ENCODE measurements at regions not wholly inside any gene's neighbourhood (a gene's known extent, or its start where the extent isn't known, plus 50 kb on each side); places are given as distances from the start of the nearest gene placed in this dataset.

DNA sequence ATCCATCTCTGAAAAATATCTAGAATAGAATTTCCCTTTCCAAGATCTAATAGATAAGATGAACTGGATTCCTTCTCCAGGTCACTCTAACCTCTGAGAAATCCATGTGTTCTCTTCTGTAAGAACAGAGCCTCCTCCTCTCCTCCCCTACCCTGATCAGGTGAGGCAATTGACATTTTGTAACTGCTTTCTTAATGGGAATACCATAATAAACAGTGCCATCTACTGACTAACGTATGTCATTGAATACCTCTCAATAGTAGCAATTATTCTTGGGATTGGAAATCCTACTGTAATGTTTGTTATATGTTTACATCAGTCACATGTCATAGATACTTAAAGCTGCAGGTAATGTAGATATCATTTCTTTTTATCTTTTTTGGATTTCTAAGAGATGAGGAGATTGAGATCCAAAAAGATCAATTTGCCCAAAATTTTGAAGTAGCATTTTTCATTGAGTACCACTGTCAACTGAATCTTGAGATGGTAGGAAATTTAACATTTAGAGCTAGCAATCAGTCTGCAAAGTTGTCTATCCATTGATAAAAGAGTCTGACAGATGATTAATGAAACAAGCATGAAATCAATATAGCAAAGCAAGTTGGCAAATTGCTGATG is 365.8 kb upstream of the HSF2 start:
- in situ Hi-C loops (cut with HindIII; ENCODE audit: low sequenced_read_pairs): loop anchor here (5.0 kb wide), 1 partner anchor 601 kb away; no protein-coding TSS in a partner anchor

DNA sequence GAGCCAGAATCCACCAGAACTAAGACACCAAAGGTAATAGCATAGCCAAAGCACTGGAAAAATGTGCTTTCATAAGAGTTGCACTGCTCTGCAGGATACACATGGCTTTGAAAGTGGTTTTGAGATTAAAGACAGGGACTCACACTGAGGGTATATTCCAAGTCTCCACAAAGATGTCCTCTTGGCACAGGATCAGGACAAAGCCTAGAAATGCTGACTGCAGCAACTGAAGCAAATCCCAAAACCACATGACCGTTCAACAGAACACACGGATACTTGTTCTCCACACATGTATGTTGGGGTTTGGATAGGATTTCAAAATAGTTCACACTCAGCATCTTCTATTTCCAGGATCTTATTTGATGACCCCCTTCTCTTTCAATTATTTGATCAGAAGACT is 364.3 kb upstream of the HSF2 start:
- in situ Hi-C loops (cut with HindIII; ENCODE audit: low sequenced_read_pairs): no loop called here

DNA sequence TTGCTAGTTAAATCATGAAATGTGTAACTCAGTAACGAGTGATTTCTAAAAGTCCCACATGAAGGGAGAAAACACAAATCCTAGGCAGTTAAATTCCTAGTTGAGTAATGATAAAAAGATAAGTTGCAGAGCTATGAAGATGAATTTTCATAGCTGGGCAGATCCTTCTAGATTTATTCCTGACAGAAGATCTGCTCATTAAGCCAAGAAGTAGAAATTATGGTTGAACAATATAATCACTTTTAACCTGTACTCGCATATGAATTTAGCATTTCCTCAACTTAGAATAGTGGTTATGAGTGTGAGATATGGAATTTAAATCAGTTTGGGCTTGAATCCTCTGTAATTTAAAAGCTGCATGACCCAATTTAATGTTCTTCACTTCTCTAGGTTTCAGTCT is 359.2 kb upstream of the HSF2 start:
- in situ Hi-C loops (cut with HindIII; ENCODE audit: low sequenced_read_pairs): no loop called here

DNA sequence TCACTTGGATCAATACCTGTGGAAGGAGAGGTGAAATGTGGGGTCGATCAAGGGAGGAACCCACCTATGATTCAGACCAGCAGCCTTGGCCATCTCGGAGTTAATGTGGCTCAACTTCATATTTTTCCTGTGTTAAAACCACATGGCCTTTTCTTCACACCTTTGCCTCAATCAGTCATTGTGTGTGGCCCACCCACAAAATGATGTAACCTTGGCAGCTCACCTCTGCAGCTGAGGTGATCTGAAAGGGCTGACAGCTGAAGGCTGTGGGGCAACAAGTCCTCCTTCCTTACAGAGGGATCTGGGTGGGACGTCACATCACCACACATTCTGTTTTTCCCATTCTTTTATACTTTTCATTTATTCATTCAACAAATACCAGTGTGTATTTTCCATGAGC is 357.1 kb upstream of the HSF2 start:
- in situ Hi-C loops (cut with HindIII; ENCODE audit: low sequenced_read_pairs): no loop called here

DNA sequence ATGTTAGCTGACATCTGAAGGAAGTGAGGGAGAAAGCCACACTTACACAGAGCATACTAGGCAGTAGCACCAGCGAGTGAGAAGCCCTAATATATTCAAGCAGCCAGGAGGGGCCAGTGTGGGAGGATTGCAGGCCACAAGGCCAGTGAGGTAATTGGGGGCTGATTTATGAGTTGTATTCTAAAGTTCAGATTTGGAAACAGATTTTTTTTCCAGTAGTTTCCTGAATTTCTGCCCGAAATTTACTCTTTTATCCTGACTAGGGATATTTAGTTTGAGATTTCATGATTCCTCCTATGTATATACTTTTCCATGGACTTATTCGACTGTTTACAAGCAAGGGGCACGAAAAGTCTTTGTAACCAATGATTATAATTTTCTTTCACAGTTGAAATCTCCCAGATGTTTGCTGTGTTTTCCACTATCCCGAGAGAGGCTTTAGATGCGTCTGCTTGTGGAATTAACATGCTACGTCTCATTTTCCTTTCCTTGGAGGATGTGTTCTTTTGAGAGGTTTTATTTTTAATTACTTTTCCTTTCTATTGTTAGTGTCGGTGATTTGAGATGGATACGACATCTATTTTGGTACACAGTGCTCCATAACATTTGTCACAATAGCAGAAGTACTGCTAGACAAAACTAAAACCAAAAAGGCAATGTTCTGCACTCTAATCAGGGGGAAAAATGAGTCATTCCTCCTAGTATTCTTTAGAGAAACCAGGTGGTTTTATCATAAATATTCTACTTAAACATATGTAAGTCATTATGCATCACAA is 356.3 kb upstream of the HSF2 start:
- in situ Hi-C loops (cut with HindIII; ENCODE audit: low sequenced_read_pairs): no loop called here

DNA sequence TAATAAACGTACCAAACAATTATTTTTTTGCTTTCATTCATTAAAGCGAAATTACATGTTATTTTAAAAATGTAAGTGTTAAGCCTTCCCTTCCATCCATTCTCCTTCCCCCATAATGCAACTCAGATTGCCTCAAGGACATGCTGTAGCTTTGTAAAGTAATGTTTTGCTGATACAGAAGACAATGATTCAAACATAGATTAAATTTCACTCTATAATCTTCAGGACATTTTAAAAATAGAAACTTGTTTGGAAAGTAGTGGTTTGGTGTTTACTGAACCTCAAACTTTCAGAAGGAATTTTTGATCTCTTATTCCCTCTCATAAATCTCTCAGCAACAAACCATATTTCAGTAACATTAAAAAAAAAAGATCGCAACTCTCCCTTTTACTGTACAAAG is 350.9 kb upstream of the HSF2 start:
- in situ Hi-C loops (cut with HindIII; ENCODE audit: low sequenced_read_pairs): no loop called here

DNA sequence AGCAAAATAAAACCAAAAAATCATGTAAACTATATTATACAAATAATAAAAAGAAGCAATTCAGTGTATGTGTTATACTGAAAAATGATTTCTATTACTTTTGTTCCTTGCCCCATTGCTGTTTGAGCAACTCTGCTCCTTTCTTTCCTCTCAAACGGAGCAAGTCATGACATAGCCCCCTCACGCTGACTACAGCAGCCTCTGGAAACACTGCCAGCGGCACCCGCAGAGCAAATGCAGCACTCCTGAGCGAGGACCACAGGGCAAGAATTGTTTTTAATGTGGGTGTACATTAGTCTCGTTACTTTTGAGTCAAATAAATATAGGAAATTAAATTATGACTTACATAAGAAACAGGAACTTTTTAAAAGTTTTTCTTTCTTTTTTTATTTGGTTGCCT is 350.1 kb upstream of the HSF2 start:
- in situ Hi-C loops (cut with HindIII; ENCODE audit: low sequenced_read_pairs): no loop called here

DNA sequence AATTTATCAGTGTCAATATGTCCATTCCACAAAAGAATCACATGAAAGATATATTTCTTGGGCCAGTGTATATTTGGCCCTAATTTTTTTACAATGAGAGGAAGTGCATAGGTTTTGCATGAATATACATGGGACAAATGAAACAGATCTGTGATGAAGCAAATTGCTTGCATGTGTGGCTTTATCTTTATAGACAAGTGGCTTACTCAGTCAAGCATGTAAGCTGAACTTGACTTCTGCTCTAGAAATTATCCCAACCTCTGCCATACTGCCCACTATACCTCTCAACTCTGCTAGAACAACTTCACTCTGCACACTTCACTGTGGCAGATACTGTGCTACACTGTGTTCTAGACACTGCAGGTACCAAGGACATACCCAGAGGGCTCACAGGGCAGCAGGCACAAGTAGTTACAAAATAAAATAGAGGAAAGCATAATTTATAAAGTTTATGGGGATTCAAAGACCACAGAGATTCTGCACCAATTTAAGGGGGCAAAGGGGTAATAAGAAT is 349.2 kb upstream of the HSF2 start:
- in situ Hi-C loops (cut with HindIII; ENCODE audit: low sequenced_read_pairs): no loop called here

DNA sequence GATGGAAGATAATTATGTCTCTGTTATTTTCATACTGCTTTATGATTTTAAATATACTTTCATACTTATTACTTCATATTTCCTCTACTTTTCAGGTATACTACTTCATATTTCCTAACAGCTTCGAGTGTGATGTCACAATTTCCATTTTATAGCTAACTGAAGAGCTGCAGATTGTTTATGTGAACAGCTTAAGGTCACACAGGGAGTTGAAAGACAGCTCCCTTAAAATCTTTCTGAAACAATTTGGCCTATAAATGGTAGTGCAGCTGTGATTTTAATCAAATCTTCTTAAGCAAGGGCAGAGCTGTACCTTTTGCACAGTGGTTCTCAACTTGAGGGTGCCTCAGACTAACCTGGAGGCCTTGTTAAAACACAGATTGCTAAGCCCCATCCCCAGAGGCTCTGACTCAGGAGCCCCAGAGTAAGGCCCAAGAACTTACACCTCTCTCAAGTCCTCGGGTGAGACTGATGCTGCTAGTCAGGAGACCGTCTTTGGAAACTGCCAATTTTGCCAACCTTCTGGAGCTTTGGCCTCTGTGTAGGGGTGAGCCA is 347.0 kb upstream of the HSF2 start:
- in situ Hi-C loops (cut with HindIII; ENCODE audit: low sequenced_read_pairs): no loop called here

DNA sequence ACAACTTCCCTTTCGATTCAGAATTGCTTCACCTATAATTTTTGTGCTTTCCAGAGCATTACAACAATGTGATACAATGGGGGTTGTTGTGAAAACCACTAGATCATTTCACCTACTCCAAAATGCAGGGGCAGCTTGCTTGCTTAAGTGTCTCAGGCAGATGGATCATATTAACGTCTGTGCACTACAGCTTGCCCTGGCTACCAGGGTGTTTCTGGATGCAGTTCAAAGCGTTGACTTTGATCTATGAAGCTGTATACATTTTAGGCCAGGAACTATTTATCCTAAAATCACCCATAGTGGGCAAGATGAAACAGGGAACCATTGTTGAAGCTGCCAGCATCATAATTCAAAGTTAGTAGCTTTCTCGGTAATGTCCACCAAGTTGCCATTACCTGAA is 339.5 kb upstream of the HSF2 start:
- in situ Hi-C loops (cut with HindIII; ENCODE audit: low sequenced_read_pairs): no loop called here

DNA sequence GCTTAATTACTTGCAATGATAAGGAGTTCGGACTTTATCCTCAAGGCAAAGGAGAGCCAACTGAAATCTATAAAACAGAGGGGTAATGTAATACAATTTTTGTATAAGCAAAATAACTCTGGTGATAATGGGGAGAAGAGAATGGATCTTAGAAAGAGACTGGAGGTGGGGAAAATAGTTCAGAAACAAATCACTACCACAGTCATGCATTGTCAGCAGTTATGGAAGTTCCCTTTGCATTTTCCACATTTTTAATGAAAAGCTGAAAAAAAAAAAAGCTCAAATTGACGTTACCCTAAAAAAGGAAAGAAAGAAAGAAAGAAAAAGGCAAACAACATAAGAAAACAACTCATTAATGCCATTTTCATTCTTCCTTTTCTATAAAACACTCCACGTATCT is 337.6 kb upstream of the HSF2 start:
- in situ Hi-C loops (cut with HindIII; ENCODE audit: low sequenced_read_pairs): no loop called here

DNA sequence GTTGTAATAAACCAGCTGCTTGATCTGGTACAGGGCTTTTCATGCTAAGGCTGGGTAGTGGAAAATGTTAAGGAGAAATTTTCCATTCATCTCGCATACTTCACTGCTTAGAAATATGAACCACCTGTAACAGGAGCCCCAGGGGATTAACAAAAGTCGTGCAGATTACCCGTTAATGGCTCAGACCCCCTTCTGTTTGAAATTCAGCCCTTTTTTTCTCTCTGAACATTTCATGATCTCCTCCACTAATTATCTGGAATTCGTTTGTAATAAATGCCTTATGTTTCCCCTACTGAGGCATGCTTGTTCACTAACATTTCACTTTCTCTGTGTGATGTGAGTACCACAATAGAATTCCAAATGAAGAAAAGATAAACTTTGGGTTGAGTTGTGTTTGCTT is 336.4 kb upstream of the HSF2 start:
- in situ Hi-C loops (cut with HindIII; ENCODE audit: low sequenced_read_pairs): no loop called here

DNA sequence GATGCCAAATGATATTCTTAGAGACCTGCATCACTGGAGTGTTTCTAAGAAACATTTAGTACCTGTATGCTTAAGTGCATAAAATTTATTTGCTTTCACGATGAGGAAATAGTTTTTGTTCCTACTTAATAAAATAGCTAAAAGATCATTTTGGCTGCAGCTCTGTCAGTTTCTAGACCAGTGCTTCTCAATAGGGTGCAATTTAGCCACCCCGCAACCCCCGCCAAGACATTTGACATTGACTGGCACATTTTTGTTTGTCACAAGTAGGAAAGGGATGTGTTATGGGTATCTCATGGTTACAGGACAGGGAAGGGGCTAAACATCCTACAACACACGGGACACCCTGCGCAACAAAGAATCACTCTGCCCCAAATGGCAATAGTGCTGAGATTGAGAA is 335.7 kb upstream of the HSF2 start:
- in situ Hi-C loops (cut with HindIII; ENCODE audit: low sequenced_read_pairs): no loop called here

DNA sequence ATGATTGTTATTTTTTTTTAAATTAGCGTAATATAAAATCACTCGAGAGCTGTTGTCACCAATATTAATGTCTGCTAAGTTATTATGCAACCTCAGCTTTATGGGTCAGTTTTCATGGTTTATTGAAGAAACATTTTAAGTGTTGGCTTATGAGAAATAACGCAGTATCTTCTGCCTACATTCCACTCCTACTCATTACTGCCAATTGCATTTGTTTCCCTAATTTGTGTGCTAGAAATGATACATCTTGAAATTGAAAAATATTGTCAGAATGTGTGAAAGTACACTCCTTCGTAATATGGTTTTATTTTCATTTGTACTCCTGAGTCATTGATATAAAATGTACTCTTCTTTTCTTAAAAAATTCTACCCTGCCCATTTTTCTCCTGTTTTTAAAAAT is 333.3 kb upstream of the HSF2 start:
- in situ Hi-C loops (cut with HindIII; ENCODE audit: low sequenced_read_pairs): no loop called here

DNA sequence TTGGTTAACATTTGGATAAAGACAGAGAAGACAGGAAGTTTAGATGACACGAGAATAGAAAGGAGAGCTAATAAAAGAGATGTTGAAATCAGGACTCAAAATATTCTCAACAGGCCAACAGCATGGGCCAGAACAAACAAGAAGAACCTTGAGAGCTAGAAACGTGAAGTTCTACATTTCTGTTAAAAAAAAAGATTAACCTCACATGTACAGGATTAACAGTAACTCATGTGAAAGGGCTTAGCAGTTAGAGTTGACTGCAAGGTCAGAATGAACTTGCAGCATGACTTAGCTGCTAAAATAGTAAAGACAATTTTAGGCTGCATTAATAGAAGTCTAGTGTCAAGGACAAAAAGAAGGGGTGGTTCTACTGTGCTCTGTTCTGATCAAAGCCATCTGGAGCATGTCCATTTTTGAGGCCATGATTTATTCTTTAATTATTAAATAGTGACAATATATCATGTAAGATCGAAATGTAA is 331.1 kb upstream of the HSF2 start:
- in situ Hi-C loops (cut with HindIII; ENCODE audit: low sequenced_read_pairs): no loop called here

DNA sequence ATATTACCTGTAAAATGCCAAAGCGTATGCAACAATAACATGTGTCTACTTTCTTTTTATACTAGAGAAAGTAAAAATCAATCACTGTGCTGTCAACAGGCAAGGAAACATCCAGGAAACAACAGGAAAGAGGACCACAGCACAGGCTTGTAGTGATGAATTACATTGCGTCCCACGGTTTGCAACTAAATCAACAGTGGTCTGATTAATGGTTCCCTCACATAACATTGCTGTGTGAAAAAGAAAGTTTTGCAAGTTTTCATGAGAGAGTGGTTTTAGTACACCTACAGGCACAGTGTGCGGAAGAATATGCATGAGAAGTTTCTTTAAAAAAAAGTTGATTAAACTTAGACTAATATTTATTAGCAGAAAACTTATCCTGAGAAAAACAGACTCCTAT is 329.5 kb upstream of the HSF2 start:
- in situ Hi-C loops (cut with HindIII; ENCODE audit: low sequenced_read_pairs): no loop called here

DNA sequence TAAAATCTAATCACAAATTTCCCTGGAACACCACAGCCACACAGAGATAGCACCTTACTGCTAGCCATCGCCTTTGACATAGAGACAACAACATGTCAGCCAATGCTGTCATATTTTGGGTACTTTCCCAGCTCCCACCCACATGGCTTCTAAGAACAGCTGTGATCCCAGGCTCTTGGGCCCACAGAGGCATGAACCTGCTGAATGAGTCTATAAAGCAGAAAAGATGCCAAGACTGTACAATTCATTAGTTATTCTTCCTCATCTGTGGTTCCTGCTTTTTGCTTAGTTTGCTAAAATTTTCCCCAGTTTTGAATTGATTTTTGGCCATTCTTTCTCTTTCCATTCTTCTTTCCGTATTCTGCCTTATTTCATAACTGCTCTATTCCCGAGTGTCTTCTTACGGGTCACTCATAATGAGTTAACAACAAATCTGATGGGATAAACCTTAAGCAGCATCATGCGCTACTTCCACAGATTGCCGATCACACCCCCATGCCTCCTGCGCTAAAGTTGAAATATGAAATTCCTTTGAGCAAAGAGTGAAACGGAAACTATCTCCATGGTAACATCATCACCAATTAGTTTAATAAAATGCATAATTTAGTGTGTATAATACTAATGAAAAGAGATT is 327.3 kb upstream of the HSF2 start:
- in situ Hi-C loops (cut with HindIII; ENCODE audit: low sequenced_read_pairs): no loop called here

DNA sequence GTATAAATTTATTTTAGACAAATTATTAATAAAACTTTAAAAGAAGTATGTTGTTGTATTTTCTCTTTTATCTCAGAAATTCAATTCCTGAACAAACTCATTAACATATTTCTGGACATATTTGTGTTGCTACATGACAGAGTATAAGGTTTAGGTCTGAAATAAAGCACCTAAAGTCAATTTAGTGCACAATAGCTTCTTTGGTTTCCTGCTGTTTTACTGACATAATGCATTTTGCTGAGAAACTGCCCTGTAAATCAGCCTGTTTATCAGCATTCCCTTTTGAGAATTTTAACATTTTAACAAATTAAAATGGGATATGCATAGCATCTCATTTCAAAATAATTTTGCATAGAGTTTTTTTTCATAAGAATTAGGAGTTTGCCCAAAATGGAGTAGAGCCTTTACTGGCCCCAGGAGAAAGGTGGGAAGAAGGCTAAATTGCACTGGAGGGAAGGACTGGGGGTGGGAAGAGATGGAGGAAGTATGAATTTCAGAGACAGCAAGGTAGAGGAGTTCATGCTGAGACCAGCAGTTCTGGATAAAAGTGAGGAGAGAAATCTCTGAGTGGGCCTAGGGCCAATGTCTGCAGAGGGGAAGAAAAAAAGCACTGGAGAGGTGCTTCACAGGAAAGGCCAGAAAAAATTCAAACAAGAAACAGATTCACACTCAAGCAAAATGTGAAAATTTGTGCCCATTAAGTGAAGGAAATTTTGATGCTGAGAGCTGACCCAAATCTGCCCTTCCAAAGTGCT is 324.2 kb upstream of the HSF2 start:
- in situ Hi-C loops (cut with HindIII; ENCODE audit: low sequenced_read_pairs): no loop called here

DNA sequence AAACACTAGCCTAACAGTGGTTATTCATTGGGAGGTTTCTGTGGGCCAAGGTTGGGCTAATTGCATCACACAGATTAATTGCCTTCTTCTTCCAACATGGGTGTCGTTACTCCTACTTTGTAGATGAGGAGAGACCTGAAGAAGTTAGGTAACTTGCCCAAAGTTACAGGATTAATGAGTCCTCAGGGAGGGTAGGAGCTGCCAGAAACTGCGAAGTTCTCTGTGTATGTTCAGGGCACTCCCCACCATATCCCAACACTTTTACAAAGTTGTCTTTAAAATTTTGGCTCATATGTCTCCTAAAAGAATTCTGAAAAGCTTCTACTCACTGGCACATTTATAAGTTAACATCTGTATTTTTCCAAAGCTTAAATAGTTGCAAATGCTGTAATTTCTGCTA is 323.5 kb upstream of the HSF2 start:
- in situ Hi-C loops (cut with HindIII; ENCODE audit: low sequenced_read_pairs): no loop called here

DNA sequence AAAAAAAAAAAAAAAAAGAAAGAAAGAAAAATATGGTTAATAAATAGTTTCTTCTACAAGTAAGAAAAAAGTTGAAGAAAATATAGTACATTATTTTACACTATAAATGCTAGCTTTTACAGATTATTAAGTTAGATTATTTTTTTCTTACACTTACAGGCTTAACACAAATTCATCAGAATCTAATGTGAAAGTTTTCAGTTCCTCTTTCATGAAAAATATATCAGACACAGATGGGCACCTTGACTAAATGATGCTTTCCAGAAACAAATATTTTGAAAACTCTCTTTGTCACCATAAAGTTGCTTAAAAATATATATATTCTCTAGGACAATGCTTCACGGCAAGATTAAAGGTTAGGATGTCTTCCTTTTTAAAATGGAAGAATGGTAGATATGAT is 321.8 kb upstream of the HSF2 start:
- in situ Hi-C loops (cut with HindIII; ENCODE audit: low sequenced_read_pairs): no loop called here

DNA sequence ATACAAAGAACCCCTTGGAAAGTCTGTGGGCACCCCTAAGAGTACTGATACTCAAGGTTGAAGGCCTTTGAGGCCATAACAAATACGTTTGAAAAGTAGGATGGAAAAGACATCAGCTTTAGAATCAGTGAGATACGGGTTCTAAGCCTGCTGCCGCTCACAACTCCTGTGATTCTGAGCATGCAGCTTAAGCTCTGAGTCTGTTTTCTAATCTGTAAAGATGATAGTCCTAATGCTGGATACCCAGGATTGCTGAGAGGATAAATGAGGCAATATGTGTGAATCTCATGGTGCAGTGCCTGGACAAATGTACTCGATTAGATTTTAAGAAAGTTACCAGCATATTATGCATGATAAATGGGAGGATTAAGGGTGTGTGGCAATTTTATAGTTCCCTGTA is 321.0 kb upstream of the HSF2 start:
- in situ Hi-C loops (cut with HindIII; ENCODE audit: low sequenced_read_pairs): no loop called here
